ENCODE measurements at regions not wholly inside any gene's neighbourhood (a gene's known extent, or its start where the extent isn't known, plus 50 kb on each side); places are given as distances from the start of the nearest gene placed in this dataset.

- TF ChIP-seq FOSL2 (IDR thresholded peaks at IDR 0.05; ENCODE audit: borderline replicate concordance, low read depth), result no peak
- TF ChIP-seq, protein P1, sequence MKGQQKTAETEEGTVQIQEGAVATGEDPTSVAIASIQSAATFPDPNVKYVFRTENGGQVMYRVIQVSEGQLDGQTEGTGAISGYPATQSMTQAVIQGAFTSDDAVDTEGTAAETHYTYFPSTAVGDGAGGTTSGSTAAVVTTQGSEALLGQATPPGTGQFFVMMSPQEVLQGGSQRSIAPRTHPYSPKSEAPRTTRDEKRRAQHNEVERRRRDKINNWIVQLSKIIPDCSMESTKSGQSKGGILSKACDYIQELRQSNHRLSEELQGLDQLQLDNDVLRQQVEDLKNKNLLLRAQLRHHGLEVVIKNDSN (IDR thresholded peaks at IDR 0.05; ENCODE audit: borderline replicate concordance, low read depth), result no peak
- no peak for TF ChIP-seq RAD21 (IDR thresholded peaks at IDR 0.05; ENCODE audit: low read length)
- TF ChIP-seq, protein P2, sequence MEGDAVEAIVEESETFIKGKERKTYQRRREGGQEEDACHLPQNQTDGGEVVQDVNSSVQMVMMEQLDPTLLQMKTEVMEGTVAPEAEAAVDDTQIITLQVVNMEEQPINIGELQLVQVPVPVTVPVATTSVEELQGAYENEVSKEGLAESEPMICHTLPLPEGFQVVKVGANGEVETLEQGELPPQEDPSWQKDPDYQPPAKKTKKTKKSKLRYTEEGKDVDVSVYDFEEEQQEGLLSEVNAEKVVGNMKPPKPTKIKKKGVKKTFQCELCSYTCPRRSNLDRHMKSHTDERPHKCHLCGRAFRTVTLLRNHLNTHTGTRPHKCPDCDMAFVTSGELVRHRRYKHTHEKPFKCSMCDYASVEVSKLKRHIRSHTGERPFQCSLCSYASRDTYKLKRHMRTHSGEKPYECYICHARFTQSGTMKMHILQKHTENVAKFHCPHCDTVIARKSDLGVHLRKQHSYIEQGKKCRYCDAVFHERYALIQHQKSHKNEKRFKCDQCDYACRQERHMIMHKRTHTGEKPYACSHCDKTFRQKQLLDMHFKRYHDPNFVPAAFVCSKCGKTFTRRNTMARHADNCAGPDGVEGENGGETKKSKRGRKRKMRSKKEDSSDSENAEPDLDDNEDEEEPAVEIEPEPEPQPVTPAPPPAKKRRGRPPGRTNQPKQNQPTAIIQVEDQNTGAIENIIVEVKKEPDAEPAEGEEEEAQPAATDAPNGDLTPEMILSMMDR (IDR thresholded peaks at IDR 0.05), result no peak
- TF ChIP-seq, protein P3, sequence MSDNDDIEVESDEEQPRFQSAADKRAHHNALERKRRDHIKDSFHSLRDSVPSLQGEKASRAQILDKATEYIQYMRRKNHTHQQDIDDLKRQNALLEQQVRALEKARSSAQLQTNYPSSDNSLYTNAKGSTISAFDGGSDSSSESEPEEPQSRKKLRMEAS (IDR thresholded peaks at IDR 0.05; ENCODE audit: low read depth), result no peak
- no peak for TF ChIP-seq FOXJ3 (CRISPR knock-in tag; IDR thresholded peaks at IDR 0.05)
- TF ChIP-seq POLR2AphosphoS5 (IDR thresholded peaks at IDR 0.05; ENCODE audit: low read depth, low read length), result no peak
- no peak for TF ChIP-seq GATA2 (CRISPR knock-in tag; IDR thresholded peaks at IDR 0.05)
- no peak for TF ChIP-seq SIN3A (IDR thresholded peaks at IDR 0.05; ENCODE audit: borderline replicate concordance, low read depth, low read length)
These were observed 984.7 kb upstream of the PCDH9 start for GRCh38 chr13:68214691-68215415.

Measured in SK-N-SH (cell line).